GM21576 (cell line): ENCODE measurements at regions not wholly inside any gene's neighbourhood (a gene's known extent, or its start where the extent isn't known, plus 50 kb on each side); places are given as distances from the start of the nearest gene placed in this dataset.

Experiments
- ATAC-seq: cut with Tn5 transposase; IDR thresholded peaks from one replicate; pipeline ENCODE4 v1.9.1; 2021; ENCODE audit warnings: mild to moderate bottlenecking, moderate library complexity; ENCODE audit not compliant: unreplicated experiment

GRCh38 chr2:149953627-149954026 is 366.1 kb upstream of the MMADHC start:
- no peak for ATAC-seq

- no peak for ATAC-seq
These were observed 343.9 kb upstream of the MMADHC start for GRCh38 chr2:149931486-149931885.

GRCh38 chr2:149928011-149928410 is 340.4 kb upstream of the MMADHC start:
- no peak for ATAC-seq

- ATAC-seq = no peak
These were observed 338.6 kb upstream of the MMADHC start for GRCh38 chr2:149926149-149926548.

GRCh38 chr2:149924549-149925213 is 337.1 kb upstream of the MMADHC start:
- ATAC-seq = no peak

- no peak for ATAC-seq
These were observed 336.5 kb upstream of the MMADHC start for GRCh38 chr2:149924028-149924427.

- no peak for ATAC-seq
These were observed 334.5 kb upstream of the MMADHC start for GRCh38 chr2:149921911-149922616.

GRCh38 chr2:149920389-149920788 is 332.8 kb upstream of the MMADHC start:
- ATAC-seq = no peak

GRCh38 chr2:149915151-149915550 is 327.6 kb upstream of the MMADHC start:
- ATAC-seq = no peak

- no peak for ATAC-seq
These were observed 321.4 kb upstream of the MMADHC start for GRCh38 chr2:149908726-149909683.

GRCh38 chr2:149906886-149907285 is 319.3 kb upstream of the MMADHC start:
- no peak for ATAC-seq

- no peak for ATAC-seq
These were observed 317.0 kb upstream of the MMADHC start for GRCh38 chr2:149904352-149905175.

- ATAC-seq = no peak
These were observed 316.1 kb upstream of the MMADHC start for GRCh38 chr2:149903626-149904025.

GRCh38 chr2:149902081-149902480 is 314.5 kb upstream of the MMADHC start:
- ATAC-seq = no peak

GRCh38 chr2:149901231-149901859 is 313.8 kb upstream of the MMADHC start:
- ATAC-seq = no peak

GRCh38 chr2:149899390-149899789 is 311.8 kb upstream of the MMADHC start:
- ATAC-seq = no peak

- ATAC-seq = no peak
These were observed 307.2 kb upstream of the MMADHC start for GRCh38 chr2:149894760-149895159.

GRCh38 chr2:149894226-149894625 is 306.7 kb upstream of the MMADHC start:
- no peak for ATAC-seq

- no peak for ATAC-seq
These were observed 305.0 kb upstream of the MMADHC start for GRCh38 chr2:149892563-149892962.

- ATAC-seq = no peak
These were observed 298.4 kb upstream of the MMADHC start for GRCh38 chr2:149885946-149886345.
